ENCODE measurements at regions not wholly inside any gene's neighbourhood (a gene's known extent, or its start where the extent isn't known, plus 50 kb on each side); places are given as distances from the start of the nearest gene placed in this dataset.
"Not testable (repeated sequence)": the region's sequence is repeated elsewhere in the genome, so short reads cannot be mapped to it uniquely, and the experiment has no call there.

- TF ChIP-seq, protein P1, sequence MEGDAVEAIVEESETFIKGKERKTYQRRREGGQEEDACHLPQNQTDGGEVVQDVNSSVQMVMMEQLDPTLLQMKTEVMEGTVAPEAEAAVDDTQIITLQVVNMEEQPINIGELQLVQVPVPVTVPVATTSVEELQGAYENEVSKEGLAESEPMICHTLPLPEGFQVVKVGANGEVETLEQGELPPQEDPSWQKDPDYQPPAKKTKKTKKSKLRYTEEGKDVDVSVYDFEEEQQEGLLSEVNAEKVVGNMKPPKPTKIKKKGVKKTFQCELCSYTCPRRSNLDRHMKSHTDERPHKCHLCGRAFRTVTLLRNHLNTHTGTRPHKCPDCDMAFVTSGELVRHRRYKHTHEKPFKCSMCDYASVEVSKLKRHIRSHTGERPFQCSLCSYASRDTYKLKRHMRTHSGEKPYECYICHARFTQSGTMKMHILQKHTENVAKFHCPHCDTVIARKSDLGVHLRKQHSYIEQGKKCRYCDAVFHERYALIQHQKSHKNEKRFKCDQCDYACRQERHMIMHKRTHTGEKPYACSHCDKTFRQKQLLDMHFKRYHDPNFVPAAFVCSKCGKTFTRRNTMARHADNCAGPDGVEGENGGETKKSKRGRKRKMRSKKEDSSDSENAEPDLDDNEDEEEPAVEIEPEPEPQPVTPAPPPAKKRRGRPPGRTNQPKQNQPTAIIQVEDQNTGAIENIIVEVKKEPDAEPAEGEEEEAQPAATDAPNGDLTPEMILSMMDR (IDR thresholded peaks at IDR 0.05): not testable (repeated sequence)
- not testable (repeated sequence) for TF ChIP-seq REST (IDR thresholded peaks at IDR 0.05; ENCODE audit: insufficient read depth in 1 of 2, low read depth in 2 of 2, low read length in 1 of 2); POLR2AphosphoS5 (IDR thresholded peaks at IDR 0.05; ENCODE audit: low read depth, low read length); SIN3A (IDR thresholded peaks at IDR 0.05; ENCODE audit: borderline replicate concordance, insufficient read depth, low read depth, low read length); TCF7L2 (IDR thresholded peaks at IDR 0.05; ENCODE audit: low read depth, low read length)
These were observed 214.1 kb downstream of the TPRG1 start for GRCh38 chr3:189385880-189386279.
